ENCODE measurements at regions not wholly inside any gene's neighbourhood (a gene's known extent, or its start where the extent isn't known, plus 50 kb on each side); places are given as distances from the start of the nearest gene placed in this dataset.

DNA sequence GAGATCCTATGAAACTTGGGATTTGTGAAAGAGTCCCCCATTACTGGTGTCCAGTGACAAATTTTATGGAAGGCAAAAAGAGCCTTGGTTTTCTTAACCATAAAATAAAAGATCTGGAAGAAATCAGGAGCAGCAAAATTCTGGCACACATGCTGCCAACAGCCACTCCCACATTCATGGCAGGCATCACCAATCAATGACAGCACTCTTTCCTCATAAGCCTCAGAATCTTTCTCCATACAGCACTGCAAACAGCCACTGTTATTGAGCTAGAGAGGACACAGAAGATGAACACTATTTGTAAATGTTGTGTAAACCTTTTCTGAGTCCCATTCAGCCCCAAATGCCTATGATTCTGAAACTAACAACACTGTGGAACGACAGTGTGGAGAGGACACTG lies 162.2 kb downstream of the RRAGC start:
- Histone ChIP-seq H3K36me3 (ENCODE audit: control insufficient read depth in 3 of 3, insufficient read depth in 3 of 3, low read length in 3 of 3) (no peaks in the 10 kb centered on the region), H3K4me3 (ENCODE audit: low read length in 3 of 3) (no peak overlapping the region), H3K9me3 (ENCODE audit: control insufficient read depth in 3 of 3, low read length in 3 of 3) (no peaks in the 10 kb centered on the region), H3K27ac (ENCODE audit: low read depth, low read length) (no peak overlapping the region), H3K4me1 (ENCODE audit: control insufficient read depth in 3 of 3, insufficient read depth in 3 of 3, low read length in 3 of 3) (no peaks in the 10 kb centered on the region), H3K9ac (ENCODE audit: low read depth in 1 of 3, low read length in 3 of 3) (no peak overlapping the region), H3K27me3 (ENCODE audit: control insufficient read depth in 3 of 3, insufficient read depth in 3 of 3, low read length in 3 of 3) (peaks cover 7 to 21% (median 16%) of the 10 kb centered on the region in 3 donors)

DNA sequence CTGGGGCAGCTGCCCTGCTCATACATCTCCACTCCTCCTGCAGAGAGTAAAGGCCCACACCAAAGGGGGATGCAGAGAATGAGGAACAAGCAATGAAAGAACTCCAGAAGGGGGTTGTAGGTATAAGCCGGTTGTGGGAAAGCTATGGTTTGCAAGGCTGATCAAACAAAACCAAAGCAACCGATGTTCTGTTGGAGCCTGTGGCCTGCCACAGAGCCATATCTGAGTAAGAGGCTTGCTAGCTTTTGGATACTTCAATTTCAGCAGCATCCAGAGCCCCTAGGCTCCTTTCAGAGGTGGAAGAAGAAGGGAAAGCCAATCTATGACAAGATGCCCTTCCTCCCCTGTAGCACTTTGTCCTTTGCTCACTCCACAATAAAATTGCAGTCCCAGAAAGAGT lies 163.2 kb downstream of the RRAGC start:
- Histone ChIP-seq H3K4me1 (ENCODE audit: control insufficient read depth in 3 of 3, insufficient read depth in 3 of 3, low read length in 3 of 3) (no peaks in the 10 kb centered on the region), H3K9ac (ENCODE audit: low read depth in 1 of 3, low read length in 3 of 3) (no peak overlapping the region), H3K27me3 (ENCODE audit: control insufficient read depth in 3 of 3, insufficient read depth in 3 of 3, low read length in 3 of 3) (peaks cover 0 to 15% (median 7%) of the 10 kb centered on the region in 3 donors), H3K27ac (ENCODE audit: low read depth, low read length) (no peak overlapping the region), H3K4me3 (ENCODE audit: low read length in 3 of 3) (no peak overlapping the region), H3K9me3 (ENCODE audit: control insufficient read depth in 3 of 3, low read length in 3 of 3) (no peaks in the 10 kb centered on the region), H3K36me3 (ENCODE audit: control insufficient read depth in 3 of 3, insufficient read depth in 3 of 3, low read length in 3 of 3) (no peaks in the 10 kb centered on the region)

DNA sequence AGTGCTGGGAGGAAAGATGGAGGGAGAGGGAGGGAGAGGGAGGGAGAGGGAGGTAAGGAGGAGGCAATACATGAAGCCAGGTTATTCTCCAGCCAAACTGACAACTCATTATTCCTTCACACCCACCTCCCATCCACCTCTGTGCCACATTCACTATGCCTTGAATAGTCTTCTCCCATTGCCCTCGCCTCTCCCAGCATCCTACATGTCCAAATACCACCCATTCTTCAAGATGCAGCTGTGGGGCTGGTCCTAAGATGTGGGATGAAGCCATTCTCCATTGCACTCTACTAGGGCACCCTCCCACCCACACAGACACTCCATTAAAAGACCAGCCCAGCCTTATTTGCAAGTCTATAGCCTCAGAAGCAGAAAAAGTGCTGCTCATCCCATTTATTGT lies 165.8 kb downstream of the RRAGC start:
- Histone ChIP-seq H3K27me3 (ENCODE audit: control insufficient read depth in 3 of 3, insufficient read depth in 3 of 3, low read length in 3 of 3) (peaks cover under 1 to 14% (median 2%) of the 10 kb centered on the region in 3 donors), H3K4me3 (ENCODE audit: low read length in 3 of 3) (no peak overlapping the region), H3K9ac (ENCODE audit: low read depth in 1 of 3, low read length in 3 of 3) (no peak overlapping the region), H3K36me3 (ENCODE audit: control insufficient read depth in 3 of 3, insufficient read depth in 3 of 3, low read length in 3 of 3) (no peaks in the 10 kb centered on the region), H3K27ac (ENCODE audit: low read depth, low read length) (no peak overlapping the region), H3K4me1 (ENCODE audit: control insufficient read depth in 3 of 3, insufficient read depth in 3 of 3, low read length in 3 of 3) (no peaks in the 10 kb centered on the region), H3K9me3 (ENCODE audit: control insufficient read depth in 3 of 3, low read length in 3 of 3) (no peaks in the 10 kb centered on the region)

DNA sequence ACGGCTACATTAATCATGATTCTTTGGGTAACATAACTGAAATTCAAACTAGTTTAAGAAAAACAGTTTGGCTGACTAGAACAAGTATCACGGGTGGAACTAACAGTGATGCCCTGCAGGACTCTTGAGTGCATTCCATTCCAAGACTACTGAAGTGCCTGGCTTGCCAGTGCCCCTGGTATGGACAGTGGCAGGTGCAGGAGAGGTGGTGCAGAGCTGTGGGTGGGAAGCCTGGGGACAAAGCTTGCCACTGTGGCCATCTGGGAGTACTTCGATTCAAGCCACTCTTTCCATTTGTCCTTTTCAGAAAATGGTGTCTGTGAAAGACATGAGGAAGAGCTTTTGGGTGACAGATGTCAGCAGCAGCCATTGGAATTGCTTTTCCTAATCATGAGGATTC lies 166.5 kb downstream of the RRAGC start:
- no peaks in the 10 kb centered on the region for H3K9me3 ChIP-seq (ENCODE audit: control insufficient read depth in 3 of 3, low read length in 3 of 3)
- H3K9ac ChIP-seq (ENCODE audit: low read depth in 1 of 3, low read length in 3 of 3) = no peak overlapping the region
- H3K4me3 ChIP-seq (ENCODE audit: low read length in 3 of 3) = no peak overlapping the region
- H3K4me1 ChIP-seq (ENCODE audit: control insufficient read depth in 3 of 3, insufficient read depth in 3 of 3, low read length in 3 of 3) = no peaks in the 10 kb centered on the region
- H3K36me3 ChIP-seq (ENCODE audit: control insufficient read depth in 3 of 3, insufficient read depth in 3 of 3, low read length in 3 of 3) = no peaks in the 10 kb centered on the region
- H3K27me3 ChIP-seq (ENCODE audit: control insufficient read depth in 3 of 3, insufficient read depth in 3 of 3, low read length in 3 of 3) = peaks cover 2 to 16% (median 3%) of the 10 kb centered on the region in 3 donors
- H3K27ac ChIP-seq (ENCODE audit: low read depth, low read length) = no peak overlapping the region

DNA sequence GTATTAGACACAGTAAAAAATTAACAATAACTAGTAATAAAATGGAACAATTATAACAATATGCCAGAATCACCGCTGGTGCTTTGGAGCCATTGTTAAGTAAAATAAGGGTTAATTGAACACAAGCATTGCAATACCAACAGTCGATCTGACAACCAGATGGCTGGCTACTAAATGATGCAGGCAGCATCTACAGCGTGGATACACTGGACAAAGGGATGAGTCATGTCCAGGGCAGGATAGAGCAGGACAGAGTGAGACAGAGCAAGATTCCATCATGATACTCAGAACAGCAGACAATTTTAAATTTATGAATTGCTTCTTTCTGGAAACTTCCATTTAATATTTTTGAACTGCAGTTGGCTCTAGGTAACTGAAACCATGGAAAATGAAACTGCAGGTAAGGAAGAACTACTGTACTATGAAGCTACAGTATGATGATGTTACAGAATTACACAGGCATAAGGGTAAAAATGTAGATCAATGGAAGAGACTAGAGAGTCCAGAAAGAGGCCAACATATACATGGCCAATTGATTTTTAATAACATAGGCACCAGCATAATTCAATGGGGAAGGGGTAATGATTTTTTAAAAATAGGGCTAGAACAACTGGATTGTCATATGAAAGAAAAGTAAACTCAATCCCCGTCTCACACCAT lies 168.7 kb downstream of the RRAGC start:
- Histone ChIP-seq H3K4me3 (ENCODE audit: low read length in 3 of 3) (no peak overlapping the region), H3K27me3 (ENCODE audit: control insufficient read depth in 3 of 3, insufficient read depth in 3 of 3, low read length in 3 of 3) (peaks cover 6 to 21% (median 16%) of the 10 kb centered on the region in 3 donors), H3K4me1 (ENCODE audit: control insufficient read depth in 3 of 3, insufficient read depth in 3 of 3, low read length in 3 of 3) (no peaks in the 10 kb centered on the region), H3K27ac (ENCODE audit: low read depth, low read length) (no peak overlapping the region), H3K9me3 (ENCODE audit: control insufficient read depth in 3 of 3, low read length in 3 of 3) (no peaks in the 10 kb centered on the region), H3K9ac (ENCODE audit: low read depth in 1 of 3, low read length in 3 of 3) (no peak overlapping the region), H3K36me3 (ENCODE audit: control insufficient read depth in 3 of 3, insufficient read depth in 3 of 3, low read length in 3 of 3) (no peaks in the 10 kb centered on the region)

DNA sequence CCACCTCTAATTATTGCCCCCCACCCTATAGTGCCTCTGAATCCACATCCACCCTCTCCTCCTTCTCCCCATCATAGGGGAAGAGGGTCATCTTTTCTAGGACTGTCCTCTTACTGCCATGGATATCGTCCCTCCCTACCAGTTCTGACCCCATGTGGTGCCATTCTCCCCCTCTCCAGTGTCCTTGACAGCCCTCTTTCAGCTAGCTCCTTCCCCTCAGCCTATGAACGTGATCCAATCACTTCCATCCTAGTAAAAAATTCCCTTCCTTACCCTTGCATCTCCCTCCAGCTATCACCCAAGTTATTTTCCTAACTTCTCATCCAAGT lies 172.7 kb downstream of the RRAGC start:
- Histone ChIP-seq H3K27me3 (ENCODE audit: control insufficient read depth in 3 of 3, insufficient read depth in 3 of 3, low read length in 3 of 3) (peaks cover 9 to 24% (median 16%) of the 10 kb centered on the region in 3 donors), H3K9ac (ENCODE audit: low read depth in 1 of 3, low read length in 3 of 3) (no peak overlapping the region), H3K4me1 (ENCODE audit: control insufficient read depth in 3 of 3, insufficient read depth in 3 of 3, low read length in 3 of 3) (no peaks in the 10 kb centered on the region), H3K36me3 (ENCODE audit: control insufficient read depth in 3 of 3, insufficient read depth in 3 of 3, low read length in 3 of 3) (no peaks in the 10 kb centered on the region), H3K9me3 (ENCODE audit: control insufficient read depth in 3 of 3, low read length in 3 of 3) (no peaks in the 10 kb centered on the region), H3K27ac (ENCODE audit: low read depth, low read length) (no peak overlapping the region), H3K4me3 (ENCODE audit: low read length in 3 of 3) (no peak overlapping the region)

DNA sequence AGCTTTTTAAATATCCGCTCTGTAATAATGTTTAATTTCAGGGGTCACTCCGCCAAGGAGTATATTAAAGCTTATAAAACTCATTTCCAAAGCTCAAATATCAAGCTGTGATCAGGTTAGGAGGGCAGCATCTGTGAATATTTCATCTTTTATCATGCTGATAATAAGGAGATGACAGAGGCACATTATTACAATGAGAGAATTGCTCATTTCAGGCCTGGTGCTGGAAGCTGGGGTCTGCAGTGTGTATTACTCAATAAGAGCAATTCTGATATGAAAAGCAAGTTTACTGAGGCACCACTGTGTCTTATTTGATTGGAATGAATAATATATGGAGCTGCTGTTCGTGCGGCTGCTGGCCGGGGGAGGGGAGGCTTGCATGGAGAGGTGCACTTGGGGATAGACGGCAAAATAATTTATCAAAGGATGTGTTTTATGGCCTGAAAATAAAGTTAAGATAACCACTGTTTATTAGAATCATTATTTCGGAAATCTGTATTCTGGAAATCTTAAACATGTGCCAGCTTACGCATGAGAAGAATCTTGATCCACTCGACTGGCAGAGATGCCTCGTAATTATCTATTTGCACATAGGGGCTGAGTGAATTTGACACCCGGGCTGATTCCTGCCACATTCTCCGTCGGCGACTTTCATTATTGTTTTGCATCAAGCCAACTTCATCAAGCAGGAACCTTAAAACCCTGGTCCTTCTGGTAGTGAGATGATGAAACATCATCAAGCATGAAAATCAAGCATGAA lies 173.2 kb downstream of the RRAGC start:
- peaks cover 9 to 24% (median 16%) of the 10 kb centered on the region in 3 donors for H3K27me3 ChIP-seq (ENCODE audit: control insufficient read depth in 3 of 3, insufficient read depth in 3 of 3, low read length in 3 of 3)
- H3K27ac ChIP-seq (ENCODE audit: low read depth, low read length) = no peak overlapping the region
- no peaks in the 10 kb centered on the region for H3K9me3 ChIP-seq (ENCODE audit: control insufficient read depth in 3 of 3, low read length in 3 of 3)
- no peak overlapping the region for H3K9ac ChIP-seq (ENCODE audit: low read depth in 1 of 3, low read length in 3 of 3)
- no peaks in the 10 kb centered on the region for H3K36me3 ChIP-seq (ENCODE audit: control insufficient read depth in 3 of 3, insufficient read depth in 3 of 3, low read length in 3 of 3)
- no peaks in the 10 kb centered on the region for H3K4me1 ChIP-seq (ENCODE audit: control insufficient read depth in 3 of 3, insufficient read depth in 3 of 3, low read length in 3 of 3)
- no peak overlapping the region for H3K4me3 ChIP-seq (ENCODE audit: low read length in 3 of 3)

DNA sequence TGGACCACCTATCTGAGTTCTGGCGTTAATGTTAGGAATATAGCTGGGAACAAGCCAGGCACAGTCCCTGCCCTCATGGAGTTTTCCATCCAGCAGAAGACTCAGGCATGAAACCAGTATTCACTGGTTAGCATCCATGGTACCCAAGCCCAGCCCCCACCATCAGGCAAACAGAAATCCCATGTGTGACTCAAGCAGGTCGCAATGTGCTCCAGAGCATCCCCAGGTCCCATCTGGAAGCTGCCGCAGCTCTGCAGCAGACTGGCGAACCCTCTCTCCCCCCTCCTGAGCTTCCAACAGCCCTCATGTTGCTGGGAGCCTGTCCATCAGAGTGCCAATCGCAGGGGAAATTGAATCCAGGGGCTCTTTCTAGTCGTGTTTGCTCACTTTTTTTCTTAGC lies 174.2 kb downstream of the RRAGC start:
- Histone ChIP-seq H3K9ac (ENCODE audit: low read depth in 1 of 3, low read length in 3 of 3) (no peak overlapping the region), H3K9me3 (ENCODE audit: control insufficient read depth in 3 of 3, low read length in 3 of 3) (no peaks in the 10 kb centered on the region), H3K4me1 (ENCODE audit: control insufficient read depth in 3 of 3, insufficient read depth in 3 of 3, low read length in 3 of 3) (no peaks in the 10 kb centered on the region), H3K4me3 (ENCODE audit: low read length in 3 of 3) (no peak overlapping the region), H3K36me3 (ENCODE audit: control insufficient read depth in 3 of 3, insufficient read depth in 3 of 3, low read length in 3 of 3) (no peaks in the 10 kb centered on the region), H3K27me3 (ENCODE audit: control insufficient read depth in 3 of 3, insufficient read depth in 3 of 3, low read length in 3 of 3) (peaks cover 9 to 22% (median 16%) of the 10 kb centered on the region in 3 donors), H3K27ac (ENCODE audit: low read depth, low read length) (no peak overlapping the region)

DNA sequence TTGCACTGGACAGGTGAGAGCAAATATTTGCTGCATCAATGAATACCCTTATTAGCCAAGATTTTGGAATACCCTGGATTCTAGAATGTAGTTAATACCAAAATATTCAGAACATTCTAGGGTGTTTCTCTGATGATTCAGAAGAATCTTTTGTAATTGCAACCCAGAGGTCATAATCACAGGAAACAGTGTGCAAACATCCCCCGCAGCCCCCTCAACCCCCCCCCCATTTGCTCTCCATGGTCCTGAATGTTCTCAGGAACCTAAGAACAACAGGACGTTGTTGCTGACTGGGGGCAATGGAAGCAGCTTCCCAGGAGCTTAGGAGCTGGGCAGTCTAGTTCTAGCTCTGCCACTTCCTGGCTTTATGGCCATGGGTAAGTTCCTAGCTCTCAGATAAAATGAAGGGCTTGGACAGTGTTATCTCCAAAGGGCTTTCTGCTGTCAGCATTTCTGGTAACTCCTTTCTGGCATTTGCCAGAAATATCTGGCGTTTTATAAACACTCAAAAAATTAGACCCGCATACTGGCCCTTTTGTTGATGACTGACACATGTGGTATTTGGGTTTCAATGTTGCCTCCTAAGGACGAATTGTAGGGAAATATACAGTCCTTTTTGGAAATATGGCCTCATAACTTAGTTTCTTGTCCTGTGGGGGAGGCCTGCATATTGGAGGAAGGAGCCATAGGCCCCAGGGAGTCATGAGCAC lies 178.6 kb downstream of the RRAGC start:
- H3K9me3 ChIP-seq (ENCODE audit: control insufficient read depth in 3 of 3, low read length in 3 of 3) = no peaks in the 10 kb centered on the region
- H3K36me3 ChIP-seq (ENCODE audit: control insufficient read depth in 3 of 3, insufficient read depth in 3 of 3, low read length in 3 of 3) = no peaks in the 10 kb centered on the region
- H3K9ac ChIP-seq (ENCODE audit: low read depth in 1 of 3, low read length in 3 of 3) = no peak overlapping the region
- no peak overlapping the region for H3K4me3 ChIP-seq (ENCODE audit: low read length in 3 of 3)
- H3K27ac ChIP-seq (ENCODE audit: low read depth, low read length) = no peak overlapping the region
- H3K4me1 ChIP-seq (ENCODE audit: control insufficient read depth in 3 of 3, insufficient read depth in 3 of 3, low read length in 3 of 3) = no peaks in the 10 kb centered on the region
- peaks cover 0 to 7% (median 5%) of the 10 kb centered on the region in 3 donors for H3K27me3 ChIP-seq (ENCODE audit: control insufficient read depth in 3 of 3, insufficient read depth in 3 of 3, low read length in 3 of 3)

DNA sequence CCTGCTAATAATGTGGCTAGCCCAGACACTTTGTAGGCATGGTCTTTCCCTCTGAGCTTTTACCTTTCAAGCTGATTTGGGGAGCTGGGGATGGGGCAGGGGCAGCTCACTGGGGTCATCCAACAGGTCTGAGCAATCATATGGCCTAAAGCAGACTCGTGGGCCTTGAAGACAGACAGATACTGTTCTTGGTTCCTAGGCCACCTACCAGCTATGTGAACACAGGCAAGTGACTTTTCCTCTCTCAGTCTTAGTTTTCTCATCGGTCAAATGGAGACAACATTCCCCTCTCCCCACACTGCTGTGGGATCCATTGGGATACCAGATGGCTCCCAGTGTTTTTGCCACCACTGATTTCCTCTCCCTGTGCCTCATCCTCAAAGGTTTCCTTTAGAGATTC lies 181.8 kb downstream of the RRAGC start:
- no peaks in the 10 kb centered on the region for H3K36me3 ChIP-seq (ENCODE audit: control insufficient read depth in 3 of 3, insufficient read depth in 3 of 3, low read length in 3 of 3)
- H3K9me3 ChIP-seq (ENCODE audit: control insufficient read depth in 3 of 3, low read length in 3 of 3) = no peaks in the 10 kb centered on the region
- no peaks in the 10 kb centered on the region for H3K27me3 ChIP-seq (ENCODE audit: control insufficient read depth in 3 of 3, insufficient read depth in 3 of 3, low read length in 3 of 3)
- no peak overlapping the region for H3K4me3 ChIP-seq (ENCODE audit: low read length in 3 of 3)
- H3K4me1 ChIP-seq (ENCODE audit: control insufficient read depth in 3 of 3, insufficient read depth in 3 of 3, low read length in 3 of 3) = no peaks in the 10 kb centered on the region
- no peak overlapping the region for H3K9ac ChIP-seq (ENCODE audit: low read depth in 1 of 3, low read length in 3 of 3)
- no peak overlapping the region for H3K27ac ChIP-seq (ENCODE audit: low read depth, low read length)

All from skeletal muscle tissue (tissue), 3 donors.